ENCODE measurements at regions not wholly inside any gene's neighbourhood (a gene's known extent, or its start where the extent isn't known, plus 50 kb on each side); places are given as distances from the start of the nearest gene placed in this dataset.
"Not testable (repeated sequence)": the region's sequence is repeated elsewhere in the genome, so short reads cannot be mapped to it uniquely, and the experiment has no call there.

GRCh38 chrX:65392284-65392683, 142.3 kb downstream of the LAS1L start:
- DNase-seq, result no peak
- no peaks in the 10 kb centered on the region for H3K27me3 ChIP-seq
- H3K27ac ChIP-seq, result no peak overlapping the region
- no peak for TF ChIP-seq CTCF (IDR thresholded peaks at IDR 0.05)
- ATAC-seq, result no peak
- H3K4me1 ChIP-seq, result no peaks in the 10 kb centered on the region
- peaks cover 0 to 5% of the 10 kb centered on the region in 2 donors for H3K9me3 ChIP-seq
- no peaks in the 10 kb centered on the region for H3K36me3 ChIP-seq
- no peak overlapping the region for H3K4me3 ChIP-seq
- intact Hi-C loops (cut with DNase I), result no loop called here

DNA sequence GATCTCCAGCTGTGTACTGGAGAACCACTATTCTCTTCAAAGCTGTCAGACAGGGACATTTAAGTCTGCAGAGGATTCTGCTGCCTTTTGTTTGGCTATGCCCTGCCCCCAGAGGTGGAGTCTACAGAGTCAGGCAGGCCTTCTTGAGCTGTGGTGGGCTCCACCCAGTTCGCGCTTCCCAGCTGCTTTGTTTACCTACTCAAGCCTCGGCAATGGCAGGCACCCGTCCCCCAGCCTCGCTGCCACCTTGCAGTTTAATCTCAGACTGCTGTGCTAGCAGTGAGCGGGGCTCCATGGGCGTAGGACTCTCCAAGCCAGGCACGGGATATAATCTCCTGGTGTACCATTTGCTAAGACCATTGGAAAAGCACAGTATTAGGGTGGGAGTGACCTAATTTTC, 145.5 kb downstream of the LAS1L start:
- peaks cover 0 to 11% of the 10 kb centered on the region in 2 donors for H3K9me3 ChIP-seq
- ATAC-seq; H3K27me3 ChIP-seq; intact Hi-C loops (cut with DNase I); H3K4me3 ChIP-seq; H3K36me3 ChIP-seq; DNase-seq; H3K4me1 ChIP-seq; H3K27ac ChIP-seq: not testable (repeated sequence)
